Body of pancreas (tissue), 4 donors: ENCODE measurements at regions not wholly inside any gene's neighbourhood (a gene's known extent, or its start where the extent isn't known, plus 50 kb on each side); places are given as distances from the start of the nearest gene placed in this dataset.

ENCODE experiments used
- ATAC-seq: fragments of 150-250 bp; one replicate; pipeline ENCODE4 v1.9.1; 2016
- DNase-seq, 4 donors: peaks; one replicate each; pipeline ENCODE4 v3.0.0-alpha.2; 2019
- H3K27ac ChIP-seq, 4 donors: fragments of 200-600 bp; sonication (generic); 1 replicate in 3 of 4; 2 replicates in 1 of 4; pipeline versions ENCODE4 v1.5.1 to v1.6.1; 2016 to 2019; ENCODE audit warnings: mild to moderate bottlenecking in 1 of 4, mixed read lengths in 1 of 4, moderate library complexity in 1 of 4
- H3K27me3 ChIP-seq, 2 donors: fragments of 200-600 bp; sonication (generic); one replicate each; pipeline ENCODE4 v1.6.0; 2016; ENCODE audit warnings: mild to moderate bottlenecking in 1 of 2
- H3K36me3 ChIP-seq, 2 donors: fragments of 200-600 bp; sonication (generic); replicated peaks in 1 of 2; 2 replicates each; pipeline ENCODE4 v1.5.1; 2016; ENCODE audit warnings: low read depth in 2 of 2; ENCODE audit not compliant: insufficient read depth in 1 of 2
- H3K4me1 ChIP-seq: fragments of 200-600 bp; sonication (generic); one replicate; pipeline ENCODE4 v1.6.0; 2016
- H3K4me3 ChIP-seq, 2 donors: fragments of 200-600 bp; sonication (generic); 1 replicate in 1 of 2; 2 replicates in 1 of 2; pipeline ENCODE4 v1.5.1; 2016 to 2019
- H3K9me3 ChIP-seq, 3 donors: fragments of 200-600 bp; sonication (generic); 1 replicate in 2 of 3; 2 replicates in 1 of 3; pipeline ENCODE4 v1.5.1; 2016
- CTCF ChIP-seq, 7 experiments: fragments of 450-650 bp in 4 of 7; fragments of 200-600 bp in 3 of 7; sonication (generic) in 3 of 7; IDR thresholded peaks; one replicate each; pipeline ENCODE4 v1.5.1; 2016 to 2019; ENCODE audit warnings: antibody characterized with exemption in 7 of 7
- POLR2A ChIP-seq, 3 donors: fragments of 450-650 bp; IDR thresholded peaks; one replicate each; pipeline ENCODE4 v1.6.1; 2016; ENCODE audit warnings: antibody characterized with exemption in 3 of 3, mild to moderate bottlenecking in 2 of 3
- WGBS, 2 donors: methylation state at CpG; one replicate each; pipeline ENCODE4 v1.1.5; 2017; 5-methylcytosine and 5-hydroxymethylcytosine counted together
- intact Hi-C: fragments of 100-400 bp; cut with DNase I; formaldehyde crosslinking; loops from one replicate; pipeline ENCODE4 v1.15.1; 2023

GRCh38 chr2:16106619-16107018 lies 166.3 kb downstream of the MYCN start:
- no peaks in the 10 kb centered on the region for H3K27me3 ChIP-seq
- intact Hi-C loops = no loop called here
- H3K27ac ChIP-seq = no peak overlapping the region
- H3K4me1 ChIP-seq = peaks cover 8% of the 10 kb centered on the region
- no peak overlapping the region for H3K4me3 ChIP-seq
- H3K36me3 ChIP-seq = no peaks in the 10 kb centered on the region
- no peak for TF ChIP-seq POLR2A (IDR thresholded peaks at IDR 0.05)
- TF ChIP-seq CTCF (IDR thresholded peaks at IDR 0.05) = no peak
- H3K9me3 ChIP-seq = no peaks in the 10 kb centered on the region
- no peak for ATAC-seq
- 70 to 75% methylated on average over 6 of the region's 6 CpGs for WGBS, 2 donors
- no peak for DNase-seq

GRCh38 chr2:16105669-16106281 lies 165.4 kb downstream of the MYCN start:
- Histone ChIP-seq H3K27ac (no peak overlapping the region), H3K27me3 (no peaks in the 10 kb centered on the region), H3K4me3 (no peak overlapping the region), H3K4me1 (peaks cover 8% of the 10 kb centered on the region), H3K9me3 (no peaks in the 10 kb centered on the region), H3K36me3 (no peaks in the 10 kb centered on the region)
- no peak for ATAC-seq
- 53 to 69% methylated on average over 15 of the region's 15 CpGs for WGBS, 2 donors
- DNase-seq = no peak
- TF ChIP-seq POLR2A (IDR thresholded peaks at IDR 0.05) (no peak), CTCF (IDR thresholded peaks at IDR 0.05) (no peak)
- intact Hi-C loops = no loop called here

GRCh38 chr2:16104949-16105668 lies 164.8 kb downstream of the MYCN start:
- WGBS, 2 donors = 62 to 66% methylated on average over 11 of the region's 11 CpGs
- no peak for DNase-seq
- H3K4me3 ChIP-seq = no peak overlapping the region

GRCh38 chr2:16104315-16104948 lies 164.1 kb downstream of the MYCN start:
- intact Hi-C loops = no loop called here
- no peaks in the 10 kb centered on the region for H3K27me3 ChIP-seq
- no peak overlapping the region for H3K27ac ChIP-seq
- no peak overlapping the region for H3K4me3 ChIP-seq
- no peaks in the 10 kb centered on the region for H3K9me3 ChIP-seq
- no peak for DNase-seq
- no peak for ATAC-seq
- TF ChIP-seq CTCF (IDR thresholded peaks at IDR 0.05) = no peak
- TF ChIP-seq POLR2A (IDR thresholded peaks at IDR 0.05) = no peak
- no peaks in the 10 kb centered on the region for H3K36me3 ChIP-seq
- peaks cover 8% of the 10 kb centered on the region for H3K4me1 ChIP-seq
- 61 to 64% methylated on average over 6 of the region's 6 CpGs for WGBS, 2 donors

More at GRCh38 chr2:16104949-16105668, 164.8 kb downstream of the MYCN start:
- intact Hi-C loops = no loop called here
- Histone ChIP-seq H3K27ac (no peak overlapping the region), H3K27me3 (no peaks in the 10 kb centered on the region), H3K36me3 (no peaks in the 10 kb centered on the region), H3K9me3 (no peaks in the 10 kb centered on the region), H3K4me1 (peaks cover 8% of the 10 kb centered on the region)
- TF ChIP-seq POLR2A (IDR thresholded peaks at IDR 0.05) = no peak
- TF ChIP-seq CTCF (IDR thresholded peaks at IDR 0.05) = no peak
- no peak for ATAC-seq
